A673 (cell line): ENCODE measurements at regions not wholly inside any gene's neighbourhood (a gene's known extent, or its start where the extent isn't known, plus 50 kb on each side); places are given as distances from the start of the nearest gene placed in this dataset.

Source experiments
- BruUV-seq: library from RNA; stranded (reverse); fragments of 400-500 nt; replicated peaks from 2 replicates; lab custom pipeline; 2021; lab: Mats Ljungman, UMichigan
- CTCF ChIA-PET: fragments of 300-600 bp; sonication (Branson Sonifier 250); formaldehyde crosslinking; loops from one replicate; lab custom pipeline; 2022; ENCODE audit warnings: antibody characterized with exemption; lab: Charles Lee
- POLR2A ChIA-PET: fragments of 300-600 bp; sonication (Branson Sonifier 250); formaldehyde crosslinking; loops from one replicate; lab custom pipeline; 2022; ENCODE audit warnings: antibody characterized with exemption; ENCODE audit not compliant: low non-redundant PET; lab: Charles Lee
- DNase-seq: peaks from one replicate; pipeline ENCODE4 v3.0.0-alpha.2; 2015; ENCODE audit warnings: low spot score
- H3K27ac ChIP-seq: fragments of 200-600 bp; sonication (generic); 2 replicates; pipeline ENCODE4 v1.5.1; 2016; ENCODE audit warnings: mixed run types, low read depth, mild to moderate bottlenecking, mixed read lengths, antibody characterized with exemption, low read length; ENCODE audit not compliant: poor library complexity, severe bottlenecking
- H3K27me3 ChIP-seq: fragments of 200-600 bp; sonication (generic); replicated peaks from 2 replicates; pipeline ENCODE4 v1.6.1; 2017; ENCODE audit warnings: mixed run types, low read depth, mild to moderate bottlenecking, mixed read lengths, antibody characterized with exemption, low read length; ENCODE audit not compliant: insufficient read depth, poor library complexity
- H3K36me3 ChIP-seq: fragments of 200-600 bp; sonication (generic); 2 replicates; pipeline ENCODE4 v1.6.1; 2016; ENCODE audit warnings: mixed run types, mild to moderate bottlenecking, mixed read lengths, antibody characterized with exemption, low read length; ENCODE audit not compliant: insufficient read depth, poor library complexity, severe bottlenecking
- H3K4me1 ChIP-seq: fragments of 200-600 bp; sonication (generic); 2 replicates; pipeline ENCODE4 v1.6.1; 2017; ENCODE audit warnings: mixed run types, mild to moderate bottlenecking, mixed read lengths, antibody characterized with exemption, low read length; ENCODE audit not compliant: insufficient read depth, poor library complexity, severe bottlenecking
- H3K4me3 ChIP-seq: fragments of 200-600 bp; sonication (generic); 2 replicates; pipeline ENCODE4 v1.5.1; 2016; ENCODE audit warnings: low read depth, mixed run types, mild to moderate bottlenecking, mixed read lengths, low read length; ENCODE audit not compliant: poor library complexity, severe bottlenecking
- H3K9me3 ChIP-seq: fragments of 200-600 bp; sonication (generic); 2 replicates; pipeline ENCODE4 v1.6.1; 2016; ENCODE audit warnings: mixed run types, low read depth, mild to moderate bottlenecking, mixed read lengths, antibody characterized with exemption, low read length; ENCODE audit not compliant: poor library complexity, severe bottlenecking
- EZH2 ChIP-seq: fragments of 200-600 bp; sonication (generic); IDR thresholded peaks from 2 replicates; pipeline ENCODE4 v1.6.1; 2017; ENCODE audit warnings: borderline replicate concordance, low read depth, mild to moderate bottlenecking, mixed read lengths, antibody characterized with exemption, low read length; ENCODE audit not compliant: poor library complexity, severe bottlenecking
- intact Hi-C: fragments of 100-400 bp; cut with micrococcal nuclease; formaldehyde crosslinking; loops from one replicate; pipeline ENCODE4 v1.10.0; 2022; ENCODE audit not compliant: unreplicated experiment
- TF ChIP-seq, protein P1 (sequence below): fragments of 300-800, 200-600 bp; sonication (generic); conservative IDR thresholded peaks from 2 replicates; pipeline ENCODE4 v1.5.1; 2017; ENCODE audit warnings: low read depth, mild to moderate bottlenecking, antibody characterized with exemption, low read length, moderate library complexity, mixed read lengths

GRCh38 chr13:34167347-34167746 is 349.4 kb downstream of the RFC3 start:
- no peaks in the 10 kb centered on the region for H3K9me3 ChIP-seq
- intact Hi-C loops, result no loop called here
- DNase-seq, result no peak
- CTCF ChIA-PET, result no interaction called here
- no peaks in the 10 kb centered on the region for H3K4me1 ChIP-seq
- H3K27ac ChIP-seq, result no peak overlapping the region
- H3K4me3 ChIP-seq, result no peak overlapping the region
- no peaks in the 10 kb centered on the region for H3K27me3 ChIP-seq
- POLR2A ChIA-PET, result no interaction called here
- H3K36me3 ChIP-seq, result no peaks in the 10 kb centered on the region
- no TSS peak for BruUV-seq
- TF ChIP-seq, protein P1, sequence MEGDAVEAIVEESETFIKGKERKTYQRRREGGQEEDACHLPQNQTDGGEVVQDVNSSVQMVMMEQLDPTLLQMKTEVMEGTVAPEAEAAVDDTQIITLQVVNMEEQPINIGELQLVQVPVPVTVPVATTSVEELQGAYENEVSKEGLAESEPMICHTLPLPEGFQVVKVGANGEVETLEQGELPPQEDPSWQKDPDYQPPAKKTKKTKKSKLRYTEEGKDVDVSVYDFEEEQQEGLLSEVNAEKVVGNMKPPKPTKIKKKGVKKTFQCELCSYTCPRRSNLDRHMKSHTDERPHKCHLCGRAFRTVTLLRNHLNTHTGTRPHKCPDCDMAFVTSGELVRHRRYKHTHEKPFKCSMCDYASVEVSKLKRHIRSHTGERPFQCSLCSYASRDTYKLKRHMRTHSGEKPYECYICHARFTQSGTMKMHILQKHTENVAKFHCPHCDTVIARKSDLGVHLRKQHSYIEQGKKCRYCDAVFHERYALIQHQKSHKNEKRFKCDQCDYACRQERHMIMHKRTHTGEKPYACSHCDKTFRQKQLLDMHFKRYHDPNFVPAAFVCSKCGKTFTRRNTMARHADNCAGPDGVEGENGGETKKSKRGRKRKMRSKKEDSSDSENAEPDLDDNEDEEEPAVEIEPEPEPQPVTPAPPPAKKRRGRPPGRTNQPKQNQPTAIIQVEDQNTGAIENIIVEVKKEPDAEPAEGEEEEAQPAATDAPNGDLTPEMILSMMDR, result no peak
- TF ChIP-seq EZH2, result no peak

GRCh38 chr13:34172048-34172447 is 354.1 kb downstream of the RFC3 start:
- no peaks in the 10 kb centered on the region for H3K4me1 ChIP-seq
- BruUV-seq, result no TSS peak
- H3K27ac ChIP-seq, result no peak overlapping the region
- intact Hi-C loops, result no loop called here
- no peaks in the 10 kb centered on the region for H3K36me3 ChIP-seq
- no peaks in the 10 kb centered on the region for H3K27me3 ChIP-seq
- H3K9me3 ChIP-seq, result no peaks in the 10 kb centered on the region
- no peak for DNase-seq
- ChIA-PET POLR2A (no interaction called here), CTCF (no interaction called here)
- TF ChIP-seq EZH2, result no peak
- H3K4me3 ChIP-seq, result no peak overlapping the region

GRCh38 chr13:34174671-34175145 is 356.8 kb downstream of the RFC3 start:
- CTCF ChIA-PET, result no interaction called here

More at GRCh38 chr13:34174671-34175145, 356.8 kb downstream of the RFC3 start:
- Histone ChIP-seq H3K4me1 (no peaks in the 10 kb centered on the region), H3K4me3 (no peak overlapping the region), H3K9me3 (no peaks in the 10 kb centered on the region), H3K36me3 (no peaks in the 10 kb centered on the region), H3K27ac (no peak overlapping the region), H3K27me3 (no peaks in the 10 kb centered on the region)
- intact Hi-C loops, result no loop called here
- no peak for TF ChIP-seq EZH2
- TF ChIP-seq, protein P1, result no peak
- DNase-seq, result no peak
- POLR2A ChIA-PET, result no interaction called here
- BruUV-seq, result no TSS peak
